ENCODE measurements at regions not wholly inside any gene's neighbourhood (a gene's known extent, or its start where the extent isn't known, plus 50 kb on each side); places are given as distances from the start of the nearest gene placed in this dataset.
"Not testable (repeated sequence)": the region's sequence is repeated elsewhere in the genome, so short reads cannot be mapped to it uniquely, and the experiment has no call there.

GRCh38 chr9:117944750-117945149, 240.5 kb downstream of the TLR4 start:
- FAIRE-seq; H3K27ac ChIP-seq (ENCODE audit: control insufficient read depth, insufficient read depth); H3K9ac ChIP-seq (ENCODE audit: control insufficient read depth, insufficient read depth, low read length); H3K4me3 ChIP-seq; H3K27me3 ChIP-seq (replicated peaks in 1 of 2; ENCODE audit: control insufficient read depth in 2 of 2, insufficient read depth in 2 of 2, low read length in 1 of 2); H3K79me2 ChIP-seq (ENCODE audit: control insufficient read depth, insufficient read depth, low read length); CTCF ChIA-PET; in situ Hi-C loops (cut with MboI); ATAC-seq; POLR2A ChIA-PET; H2AFZ ChIP-seq (ENCODE audit: control insufficient read depth, low read depth, low read length); H3K9me3 ChIP-seq (replicated peaks; ENCODE audit: control insufficient read depth, insufficient read depth, low read length); DNase-seq (ENCODE audit: low read depth, low spot score); intact Hi-C loops (cut with micrococcal nuclease; ENCODE audit: unreplicated experiment); H3K4me1 ChIP-seq (ENCODE audit: control insufficient read depth, insufficient read depth, low read length); BruUV-seq (replicated peaks); H3K4me2 ChIP-seq (ENCODE audit: control insufficient read depth, insufficient read depth); H3K36me3 ChIP-seq (ENCODE audit: control insufficient read depth in 2 of 2, insufficient read depth in 2 of 2, low read length in 1 of 2); H4K20me1 ChIP-seq (ENCODE audit: control insufficient read depth, insufficient read depth); RAD21 ChIA-PET (ENCODE audit: unreplicated experiment): not testable (repeated sequence)
- SMC1A ChIA-PET (ENCODE audit: uncharacterized antibody, unreplicated experiment): interaction anchor here (1.7 kb wide), 1 partner anchor 9 kb away, joined by 5 read pairs; no protein-coding TSS in a partner anchor
- 36% methylated on average over 3 of the region's 3 CpGs for WGBS (ENCODE audit: insufficient coverage, insufficient replicate concordance, low lambda C conversion rate, missing lambda C conversion rate)

- no TSS peak for BruUV-seq (replicated peaks)
- Histone ChIP-seq H3K27ac (ENCODE audit: control insufficient read depth, insufficient read depth) (no peak overlapping the region), H3K79me2 (ENCODE audit: control insufficient read depth, insufficient read depth, low read length) (no peaks in the 10 kb centered on the region), H3K27me3 (replicated peaks in 1 of 2; ENCODE audit: control insufficient read depth in 2 of 2, insufficient read depth in 2 of 2, low read length in 1 of 2) (no peaks in the 10 kb centered on the region), H2AFZ (ENCODE audit: control insufficient read depth, low read depth, low read length) (no peak overlapping the region), H3K4me1 (ENCODE audit: control insufficient read depth, insufficient read depth, low read length) (no peaks in the 10 kb centered on the region), H3K4me3 (no peak overlapping the region), H3K9me3 (replicated peaks; ENCODE audit: control insufficient read depth, insufficient read depth, low read length) (no peaks in the 10 kb centered on the region), H3K36me3 (ENCODE audit: control insufficient read depth in 2 of 2, insufficient read depth in 2 of 2, low read length in 1 of 2) (no peaks in the 10 kb centered on the region), H4K20me1 (ENCODE audit: control insufficient read depth, insufficient read depth) (no peaks in the 10 kb centered on the region), H3K4me2 (ENCODE audit: control insufficient read depth, insufficient read depth) (no peak overlapping the region), H3K9ac (ENCODE audit: control insufficient read depth, insufficient read depth, low read length) (no peak overlapping the region)
- WGBS (ENCODE audit: insufficient coverage, insufficient replicate concordance, low lambda C conversion rate, missing lambda C conversion rate): 4% methylated on average over 4 of the region's 4 CpGs
- FAIRE-seq (no peak), ATAC-seq (no peak), DNase-seq (ENCODE audit: low read depth, low spot score) (no peak)
- intact Hi-C loops (cut with micrococcal nuclease; ENCODE audit: unreplicated experiment) (no loop called here), in situ Hi-C loops (cut with MboI) (no loop called here)
- RAD21 ChIA-PET (ENCODE audit: unreplicated experiment): no interaction called here
- CTCF ChIA-PET: no interaction called here
- SMC1A ChIA-PET (ENCODE audit: uncharacterized antibody, unreplicated experiment): interaction anchor here (1.7 kb wide), 1 partner anchor 10 kb away, joined by 5 read pairs; no protein-coding TSS in a partner anchor
- TF ChIP-seq MYB (IDR thresholded peaks at IDR 0.05; ENCODE audit: borderline replicate concordance, low read depth, low read length): no peak
- TF ChIP-seq GABPA (IDR thresholded peaks at IDR 0.05; ENCODE audit: low read depth): no peak
- no peak for TF ChIP-seq BCL3 (IDR thresholded peaks at IDR 0.05; ENCODE audit: borderline replicate concordance, insufficient read depth, low read depth, low read length, poor library complexity, severe bottlenecking)
- no peak for TF ChIP-seq NFYB (IDR thresholded peaks at IDR 0.05; ENCODE audit: insufficient read depth, low read depth, low read length)
- POLR2A ChIA-PET: no interaction called here
Observed at GRCh38 chr9:117945286-117945685, 241.1 kb downstream of the TLR4 start.

Measured in GM12878 (cell line).